CD4-positive, alpha-beta memory T cell (primary cell): ENCODE measurements at regions not wholly inside any gene's neighbourhood (a gene's known extent, or its start where the extent isn't known, plus 50 kb on each side); places are given as distances from the start of the nearest gene placed in this dataset.

Experiments used
- CTCF ChIA-PET: fragments of 350-600 bp; sonication (Branson Sonifier 250); formaldehyde crosslinking; loops from one replicate; lab custom pipeline; 2021; ENCODE audit warnings: inconsistent platforms; ENCODE audit not compliant: partially characterized antibody; lab: Charles Lee
- POLR2A ChIA-PET: fragments of 350-600 bp; sonication (Branson Sonifier 250); formaldehyde crosslinking; loops from one replicate; lab custom pipeline; 2021; ENCODE audit not compliant: partially characterized antibody; lab: Charles Lee
- DNase-seq, 5 donors: peaks; one replicate each; pipeline versions ENCODE4 v3.0.0 to v3.0.0-alpha.2; 2020 to 2022; ENCODE audit warnings: mixed read lengths in 1 of 5
- H3K27ac ChIP-seq: one replicate; pipeline ENCODE4 v1.7.0; 2013; ENCODE audit warnings: low read depth, low read length
- H3K27me3 ChIP-seq: 2 replicates; pipeline ENCODE4 v1.7.0; 2013; ENCODE audit warnings: mild to moderate bottlenecking, low read length, moderate library complexity; ENCODE audit not compliant: insufficient read depth
- H3K36me3 ChIP-seq: 2 replicates; pipeline ENCODE4 v1.7.0; 2013; ENCODE audit warnings: mild to moderate bottlenecking, low read length, moderate library complexity; ENCODE audit not compliant: insufficient read depth
- H3K4me1 ChIP-seq: 2 replicates; pipeline ENCODE4 v1.7.0; 2013; ENCODE audit warnings: mild to moderate bottlenecking, low read length, moderate library complexity; ENCODE audit not compliant: insufficient read depth
- H3K4me3 ChIP-seq, 2 donors: one replicate each; pipeline ENCODE4 v1.7.0; 2013; ENCODE audit warnings: low read length in 2 of 2, mild to moderate bottlenecking in 1 of 2
- H3K9me3 ChIP-seq, 2 donors: one replicate each; pipeline ENCODE4 v1.7.0; 2013; ENCODE audit warnings: low read length in 2 of 2, control low read depth in 1 of 2; ENCODE audit not compliant: control insufficient read depth in 1 of 2
- H3K27ac Mint-ChIP-seq, 7 donors: one replicate each; pipeline ENCODE4 v1.8.0; 2020 to 2021; ENCODE audit warnings: mixed read lengths in 7 of 7, mild to moderate bottlenecking in 6 of 7, inconsistent platforms in 3 of 7, moderate library complexity in 3 of 7
- H3K27me3 Mint-ChIP-seq, 2 donors: one replicate each; pipeline ENCODE4 v1.8.0; 2020 to 2021; ENCODE audit warnings: mixed read lengths in 2 of 2
- H3K36me3 Mint-ChIP-seq, 2 donors: one replicate each; pipeline ENCODE4 v1.8.0; 2020 to 2021; ENCODE audit warnings: mixed read lengths in 2 of 2, inconsistent platforms in 1 of 2, mild to moderate bottlenecking in 1 of 2
- H3K4me1 Mint-ChIP-seq, 4 donors: one replicate each; pipeline ENCODE4 v1.8.0; 2020 to 2021; ENCODE audit warnings: mixed read lengths in 4 of 4, mild to moderate bottlenecking in 1 of 4
- H3K4me3 Mint-ChIP-seq, 8 donors: one replicate each; pipeline ENCODE4 v1.8.0; 2020 to 2021; ENCODE audit warnings: mixed read lengths in 8 of 8, mild to moderate bottlenecking in 7 of 8, moderate library complexity in 6 of 8, inconsistent platforms in 3 of 8
- H3K9me3 Mint-ChIP-seq, 8 donors: one replicate each; pipeline ENCODE4 v1.8.0; 2020 to 2021; ENCODE audit warnings: mixed read lengths in 8 of 8, mild to moderate bottlenecking in 5 of 8, inconsistent platforms in 3 of 8, moderate library complexity in 1 of 8
- intact Hi-C: fragments of 100-400 bp; cut with micrococcal nuclease; formaldehyde crosslinking; loops from one replicate; pipeline ENCODE4 v1.15.1; 2023

DNA sequence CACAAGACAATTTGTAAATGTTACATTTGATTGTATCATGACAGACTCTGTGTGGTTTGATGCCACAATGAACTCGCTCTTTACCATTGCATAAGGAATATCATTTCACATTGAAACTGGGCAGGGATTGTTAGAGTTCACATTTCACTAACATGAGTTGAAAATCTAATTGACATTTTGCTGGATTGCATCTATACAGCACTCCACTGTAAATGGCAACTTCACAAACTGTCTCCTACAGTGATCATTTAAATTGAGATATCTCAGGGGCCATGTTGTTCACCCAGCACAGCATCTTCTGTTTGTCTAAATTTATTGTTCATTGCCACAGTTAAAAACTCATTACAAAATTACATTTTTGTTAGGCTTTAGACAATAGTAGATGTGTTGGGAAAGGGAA is 499.4 kb downstream of the GBE1 start:
- Histone ChIP-seq H3K4me3 (no peak overlapping the region), H3K36me3 (no peaks in the 10 kb centered on the region), H3K27me3 (no peaks in the 10 kb centered on the region), H3K27ac (no peak overlapping the region), H3K4me1 (no peaks in the 10 kb centered on the region), H3K9me3 (no peaks in the 10 kb centered on the region)
- intact Hi-C loops = no loop called here
- H3K4me1 Mint-ChIP-seq = no peaks in the 10 kb centered on the region
- no peaks in the 10 kb centered on the region for H3K36me3 Mint-ChIP-seq
- H3K27ac Mint-ChIP-seq = no peak overlapping the region
- ChIA-PET CTCF (no interaction called here), POLR2A (no interaction called here)
- no peak for DNase-seq
- no peaks in the 10 kb centered on the region for H3K27me3 Mint-ChIP-seq
- H3K9me3 Mint-ChIP-seq = peaks cover 0 to 5% (median 0%) of the 10 kb centered on the region in 8 donors
- no peak overlapping the region for H3K4me3 Mint-ChIP-seq

GRCh38 chr3:81255463-81255862 is 506.0 kb downstream of the GBE1 start:
- no peaks in the 10 kb centered on the region for H3K36me3 ChIP-seq

DNA sequence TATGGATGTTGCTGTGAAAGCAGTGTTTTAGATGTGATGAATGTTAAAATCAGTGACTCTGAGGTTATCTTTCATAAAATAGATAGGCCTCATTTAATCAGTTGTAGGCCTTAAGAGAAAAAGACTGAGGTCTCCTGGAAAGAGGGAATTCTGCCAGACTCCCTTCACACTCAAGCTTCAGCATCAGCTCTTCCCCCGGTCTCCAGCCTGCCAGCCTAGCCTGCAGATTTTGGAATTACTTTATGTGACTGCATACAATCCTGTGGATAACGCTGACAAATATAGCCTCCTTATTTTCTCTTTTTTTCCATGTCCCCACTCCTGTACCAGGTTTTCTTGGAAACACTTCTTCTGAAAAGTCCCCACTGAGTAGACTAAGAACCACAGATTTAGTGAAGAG is 510.3 kb downstream of the GBE1 start:
- Mint-ChIP-seq H3K9me3 (peaks cover 0 to 9% (median 1%) of the 10 kb centered on the region in 8 donors), H3K27ac (no peak overlapping the region), H3K36me3 (no peaks in the 10 kb centered on the region), H3K27me3 (no peaks in the 10 kb centered on the region), H3K4me1 (no peaks in the 10 kb centered on the region), H3K4me3 (no peak overlapping the region)
- Histone ChIP-seq H3K4me1 (no peaks in the 10 kb centered on the region), H3K4me3 (no peak overlapping the region), H3K27me3 (no peaks in the 10 kb centered on the region), H3K9me3 (no peaks in the 10 kb centered on the region), H3K36me3 (no peaks in the 10 kb centered on the region), H3K27ac (no peak overlapping the region)
- CTCF ChIA-PET = no interaction called here
- POLR2A ChIA-PET = no interaction called here
- intact Hi-C loops = no loop called here
- DNase-seq = no peak

More at GRCh38 chr3:81255463-81255862, 506.0 kb downstream of the GBE1 start:
- intact Hi-C loops = no loop called here
- Histone ChIP-seq H3K27me3 (no peaks in the 10 kb centered on the region), H3K9me3 (no peaks in the 10 kb centered on the region), H3K4me3 (no peak overlapping the region), H3K4me1 (no peaks in the 10 kb centered on the region), H3K27ac (no peak overlapping the region)
- H3K4me3 Mint-ChIP-seq = no peak overlapping the region
- H3K36me3 Mint-ChIP-seq = no peaks in the 10 kb centered on the region
- peaks cover 0 to 5% (median under 1%) of the 10 kb centered on the region in 8 donors for H3K9me3 Mint-ChIP-seq
- ChIA-PET CTCF (no interaction called here), POLR2A (no interaction called here)
- DNase-seq = no peak
- no peaks in the 10 kb centered on the region for H3K4me1 Mint-ChIP-seq
- no peak overlapping the region for H3K27ac Mint-ChIP-seq
- no peaks in the 10 kb centered on the region for H3K27me3 Mint-ChIP-seq

- H3K27me3 ChIP-seq = no peaks in the 10 kb centered on the region
- peaks cover 0 to 9% (median under 1%) of the 10 kb centered on the region in 8 donors for H3K9me3 Mint-ChIP-seq
- no peak overlapping the region for H3K27ac ChIP-seq
- no peak overlapping the region for H3K4me3 Mint-ChIP-seq
- no peaks in the 10 kb centered on the region for H3K27me3 Mint-ChIP-seq
- no peak overlapping the region for H3K4me3 ChIP-seq
- ChIA-PET CTCF (no interaction called here), POLR2A (no interaction called here)
- no peaks in the 10 kb centered on the region for H3K36me3 ChIP-seq
- H3K4me1 ChIP-seq = no peaks in the 10 kb centered on the region
- DNase-seq = no peak
- H3K27ac Mint-ChIP-seq = peak overlapping the region in 1 of 7 donors; percentile 0
- intact Hi-C loops = no loop called here
- no peaks in the 10 kb centered on the region for H3K4me1 Mint-ChIP-seq
- no peaks in the 10 kb centered on the region for H3K36me3 Mint-ChIP-seq
- no peaks in the 10 kb centered on the region for H3K9me3 ChIP-seq
Observed at GRCh38 chr3:81249540-81250029, 511.9 kb downstream of the GBE1 start.

DNA sequence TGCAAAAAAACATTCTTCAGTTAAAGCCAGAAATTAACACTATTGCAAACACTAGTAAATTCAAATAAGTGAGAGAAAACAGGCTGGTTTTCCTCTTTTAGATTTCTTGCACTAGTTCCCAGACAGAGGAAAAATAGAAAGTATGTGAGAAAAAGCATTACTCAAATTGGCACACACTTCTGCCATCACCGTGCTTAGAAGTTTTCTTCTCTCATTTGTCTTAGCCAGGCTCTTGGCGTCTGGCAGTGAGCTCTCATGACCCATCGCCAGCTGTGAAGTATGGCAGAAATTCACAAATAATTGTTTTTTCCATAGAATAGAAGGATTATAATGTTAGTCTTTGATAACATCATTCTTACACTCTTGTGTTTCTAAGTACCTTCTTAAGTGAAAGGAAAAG is 515.9 kb downstream of the GBE1 start:
- POLR2A ChIA-PET = no interaction called here
- Histone ChIP-seq H3K9me3 (no peaks in the 10 kb centered on the region), H3K27me3 (no peaks in the 10 kb centered on the region), H3K36me3 (no peaks in the 10 kb centered on the region), H3K4me3 (no peak overlapping the region), H3K27ac (no peak overlapping the region), H3K4me1 (no peaks in the 10 kb centered on the region)
- Mint-ChIP-seq H3K27ac (no peak overlapping the region), H3K36me3 (no peaks in the 10 kb centered on the region), H3K27me3 (no peaks in the 10 kb centered on the region), H3K4me1 (no peaks in the 10 kb centered on the region), H3K4me3 (no peak overlapping the region), H3K9me3 (peaks cover 0 to 4% (median under 1%) of the 10 kb centered on the region in 8 donors)
- CTCF ChIA-PET = no interaction called here
- intact Hi-C loops = no loop called here
- no peak for DNase-seq

DNA sequence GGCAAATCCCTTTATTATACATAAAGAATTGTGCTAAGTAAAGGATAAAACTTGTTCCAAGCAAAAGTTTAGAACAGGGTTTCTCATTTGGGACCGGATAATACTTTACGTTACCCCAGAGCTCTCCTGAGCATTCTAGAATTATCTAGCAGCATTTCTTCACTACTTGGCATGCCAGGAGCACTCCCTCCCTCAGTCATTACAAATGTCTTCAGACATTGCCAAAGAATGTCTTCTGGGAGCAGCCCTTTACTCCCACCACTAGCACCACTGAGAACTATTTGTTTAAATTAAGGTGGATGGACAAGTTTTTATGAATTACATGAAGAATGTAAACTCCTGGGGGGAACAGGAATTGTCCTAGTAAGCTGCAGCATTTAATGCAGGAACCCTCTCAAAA is 516.4 kb downstream of the GBE1 start:
- Mint-ChIP-seq H3K9me3 (peaks cover 0 to 4% (median 2%) of the 10 kb centered on the region in 8 donors), H3K27me3 (no peaks in the 10 kb centered on the region), H3K36me3 (no peaks in the 10 kb centered on the region), H3K27ac (no peak overlapping the region), H3K4me3 (no peak overlapping the region), H3K4me1 (no peaks in the 10 kb centered on the region)
- Histone ChIP-seq H3K9me3 (no peaks in the 10 kb centered on the region), H3K36me3 (no peaks in the 10 kb centered on the region), H3K27ac (no peak overlapping the region), H3K4me3 (no peak overlapping the region), H3K27me3 (no peaks in the 10 kb centered on the region), H3K4me1 (no peaks in the 10 kb centered on the region)
- ChIA-PET CTCF (no interaction called here), POLR2A (no interaction called here)
- no peak for DNase-seq
- intact Hi-C loops = no loop called here

DNA sequence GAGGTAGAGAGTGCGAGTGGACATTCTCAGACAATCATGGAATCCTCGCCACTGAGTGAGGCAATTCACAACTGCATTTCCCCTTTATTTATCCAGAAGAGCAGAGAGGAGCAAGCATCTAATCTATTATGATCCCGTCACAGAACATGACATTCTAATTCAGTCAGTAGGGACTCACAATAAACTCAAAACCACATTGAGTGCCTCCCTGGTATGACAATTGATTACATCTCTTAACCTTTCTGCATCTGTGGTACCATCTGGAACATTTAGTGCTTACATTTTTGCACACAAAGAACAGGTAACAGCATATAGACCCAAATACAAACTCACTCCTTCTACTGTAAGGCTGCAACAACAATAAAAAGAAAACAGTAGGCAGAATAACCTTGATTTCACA is 517.2 kb downstream of the GBE1 start:
- Histone ChIP-seq H3K27ac (no peak overlapping the region), H3K4me3 (no peak overlapping the region), H3K36me3 (no peaks in the 10 kb centered on the region), H3K27me3 (no peaks in the 10 kb centered on the region), H3K9me3 (no peaks in the 10 kb centered on the region), H3K4me1 (no peaks in the 10 kb centered on the region)
- Mint-ChIP-seq H3K27me3 (no peaks in the 10 kb centered on the region), H3K36me3 (no peaks in the 10 kb centered on the region), H3K27ac (no peak overlapping the region), H3K4me3 (no peak overlapping the region), H3K9me3 (peaks cover 0 to 5% (median 3%) of the 10 kb centered on the region in 8 donors), H3K4me1 (no peaks in the 10 kb centered on the region)
- intact Hi-C loops = no loop called here
- no peak for DNase-seq
- ChIA-PET POLR2A (no interaction called here), CTCF (no interaction called here)

- H3K27me3 Mint-ChIP-seq = no peaks in the 10 kb centered on the region
- no peaks in the 10 kb centered on the region for H3K9me3 ChIP-seq
- H3K9me3 Mint-ChIP-seq = peaks cover 0 to 5% (median 2%) of the 10 kb centered on the region in 8 donors
- H3K4me1 ChIP-seq = no peaks in the 10 kb centered on the region
- no peaks in the 10 kb centered on the region for H3K36me3 Mint-ChIP-seq
- no peaks in the 10 kb centered on the region for H3K36me3 ChIP-seq
- no peak overlapping the region for H3K27ac Mint-ChIP-seq
- CTCF ChIA-PET = no interaction called here
- POLR2A ChIA-PET = no interaction called here
- H3K4me3 Mint-ChIP-seq = no peak overlapping the region
- no peak overlapping the region for H3K4me3 ChIP-seq
- intact Hi-C loops = no loop called here
- H3K4me1 Mint-ChIP-seq = no peaks in the 10 kb centered on the region
- DNase-seq = no peak
- H3K27ac ChIP-seq = no peak overlapping the region
- no peaks in the 10 kb centered on the region for H3K27me3 ChIP-seq
Observed at GRCh38 chr3:81242871-81243270, 518.6 kb downstream of the GBE1 start.
